H7 (cell line): ENCODE measurements at regions not wholly inside any gene's neighbourhood (a gene's known extent, or its start where the extent isn't known, plus 50 kb on each side); places are given as distances from the start of the nearest gene placed in this dataset.

Experiments
- DNase-seq: peaks from one replicate; pipeline ENCODE4 v3.0.0; 2012
- H3K27me3 ChIP-seq: 2 replicates; pipeline ENCODE4 v1.6.0; 2011; ENCODE audit warnings: mild to moderate bottlenecking, low read length; ENCODE audit not compliant: control insufficient read depth, insufficient read depth
- H3K36me3 ChIP-seq: replicated peaks from 2 replicates; pipeline ENCODE4 v1.5.1; 2011; ENCODE audit warnings: low read length; ENCODE audit not compliant: control insufficient read depth, insufficient read depth
- H3K4me3 ChIP-seq: 2 replicates; pipeline ENCODE4 v1.5.1; 2011; ENCODE audit warnings: low read depth, mild to moderate bottlenecking, control low read depth, low read length, moderate library complexity; ENCODE audit not compliant: insufficient read depth

- no peaks in the 10 kb centered on the region for H3K27me3 ChIP-seq
- DNase-seq = no peak
- no peak overlapping the region for H3K4me3 ChIP-seq
- no peaks in the 10 kb centered on the region for H3K36me3 ChIP-seq
Measured at GRCh38 chr17:13353590-13353989, 248.1 kb downstream of the HS3ST3A1 start.

GRCh38 chr17:13352747-13353415 is 248.8 kb downstream of the HS3ST3A1 start:
- Histone ChIP-seq H3K36me3 (no peaks in the 10 kb centered on the region), H3K27me3 (no peaks in the 10 kb centered on the region), H3K4me3 (no peak overlapping the region)
- no peak for DNase-seq

GRCh38 chr17:13351046-13351445 is 250.7 kb downstream of the HS3ST3A1 start:
- H3K27me3 ChIP-seq = no peaks in the 10 kb centered on the region
- DNase-seq = no peak
- H3K4me3 ChIP-seq = no peak overlapping the region
- no peaks in the 10 kb centered on the region for H3K36me3 ChIP-seq

GRCh38 chr17:13350466-13350865 is 251.3 kb downstream of the HS3ST3A1 start:
- H3K36me3 ChIP-seq = no peaks in the 10 kb centered on the region
- no peak overlapping the region for H3K4me3 ChIP-seq
- H3K27me3 ChIP-seq = no peaks in the 10 kb centered on the region
- DNase-seq = no peak

- no peak for DNase-seq
- no peak overlapping the region for H3K4me3 ChIP-seq
- no peaks in the 10 kb centered on the region for H3K27me3 ChIP-seq
- no peaks in the 10 kb centered on the region for H3K36me3 ChIP-seq
Measured at GRCh38 chr17:13346996-13347762, 254.6 kb downstream of the HS3ST3A1 start.

- DNase-seq = no peak
- Histone ChIP-seq H3K27me3 (no peaks in the 10 kb centered on the region), H3K36me3 (no peaks in the 10 kb centered on the region), H3K4me3 (no peak overlapping the region)
Measured at GRCh38 chr17:13346592-13346991, 255.1 kb downstream of the HS3ST3A1 start.

GRCh38 chr17:13346081-13346533 is 255.6 kb downstream of the HS3ST3A1 start:
- Histone ChIP-seq H3K36me3 (no peaks in the 10 kb centered on the region), H3K4me3 (no peak overlapping the region), H3K27me3 (no peaks in the 10 kb centered on the region)
- DNase-seq = peak; percentile 28

- Histone ChIP-seq H3K4me3 (no peak overlapping the region), H3K27me3 (no peaks in the 10 kb centered on the region), H3K36me3 (no peaks in the 10 kb centered on the region)
- DNase-seq = no peak
Measured at GRCh38 chr17:13338421-13338820, 263.3 kb downstream of the HS3ST3A1 start.

- H3K36me3 ChIP-seq = no peaks in the 10 kb centered on the region
- H3K27me3 ChIP-seq = no peaks in the 10 kb centered on the region
- no peak overlapping the region for H3K4me3 ChIP-seq
- DNase-seq = no peak
Measured at GRCh38 chr17:13337864-13338371, 263.8 kb downstream of the HS3ST3A1 start.

- Histone ChIP-seq H3K4me3 (no peak overlapping the region), H3K27me3 (no peaks in the 10 kb centered on the region), H3K36me3 (no peaks in the 10 kb centered on the region)
- no peak for DNase-seq
Measured at GRCh38 chr17:13337151-13337550, 264.6 kb downstream of the HS3ST3A1 start.

GRCh38 chr17:13334374-13334773 is 267.4 kb downstream of the HS3ST3A1 start:
- H3K4me3 ChIP-seq = no peak overlapping the region

GRCh38 chr17:13333661-13334060 is 268.1 kb downstream of the HS3ST3A1 start:
- H3K4me3 ChIP-seq = no peak overlapping the region
- no peaks in the 10 kb centered on the region for H3K36me3 ChIP-seq
- H3K27me3 ChIP-seq = no peaks in the 10 kb centered on the region
- no peak for DNase-seq

More at GRCh38 chr17:13334374-13334773, 267.4 kb downstream of the HS3ST3A1 start:
- DNase-seq = no peak
- Histone ChIP-seq H3K36me3 (no peaks in the 10 kb centered on the region), H3K27me3 (no peaks in the 10 kb centered on the region)

GRCh38 chr17:13332207-13332606 is 269.5 kb downstream of the HS3ST3A1 start:
- no peak for DNase-seq
- H3K36me3 ChIP-seq = no peaks in the 10 kb centered on the region
- H3K4me3 ChIP-seq = no peak overlapping the region
- H3K27me3 ChIP-seq = no peaks in the 10 kb centered on the region

GRCh38 chr17:13329421-13329820 is 272.3 kb downstream of the HS3ST3A1 start:
- no peak for DNase-seq
- Histone ChIP-seq H3K36me3 (no peaks in the 10 kb centered on the region), H3K27me3 (no peaks in the 10 kb centered on the region), H3K4me3 (no peak overlapping the region)

GRCh38 chr17:13323990-13324389 is 277.7 kb downstream of the HS3ST3A1 start:
- H3K36me3 ChIP-seq = no peaks in the 10 kb centered on the region
- no peak for DNase-seq
- H3K27me3 ChIP-seq = no peaks in the 10 kb centered on the region
- no peak overlapping the region for H3K4me3 ChIP-seq
